Adipocyte (in vitro differentiated cells): ENCODE measurements at regions not wholly inside any gene's neighbourhood (a gene's known extent, or its start where the extent isn't known, plus 50 kb on each side); places are given as distances from the start of the nearest gene placed in this dataset.

Experiments
- DNase-seq: peaks from one replicate; pipeline ENCODE4 v3.0.0-alpha.2; 2015; ENCODE audit warnings: low read depth
- H3K27me3 ChIP-seq: replicated peaks from 2 replicates; pipeline ENCODE4 v1.7.0; 2013; ENCODE audit warnings: mild to moderate bottlenecking, low read length, moderate library complexity; ENCODE audit not compliant: control insufficient read depth, insufficient read depth
- H3K36me3 ChIP-seq: 2 replicates; pipeline ENCODE4 v1.7.0; 2013; ENCODE audit warnings: low read length, mild to moderate bottlenecking, moderate library complexity; ENCODE audit not compliant: control insufficient read depth, insufficient read depth, severe bottlenecking
- H3K4me1 ChIP-seq: 2 replicates; pipeline ENCODE4 v1.7.0; 2013; ENCODE audit warnings: mild to moderate bottlenecking, low read length, moderate library complexity; ENCODE audit not compliant: control insufficient read depth, insufficient read depth
- H3K4me3 ChIP-seq: 2 replicates; pipeline ENCODE4 v1.7.0; 2013; ENCODE audit warnings: mild to moderate bottlenecking, low read length, moderate library complexity
- H3K9ac ChIP-seq: 2 replicates; pipeline ENCODE4 v1.7.0; 2013; ENCODE audit warnings: mild to moderate bottlenecking, low read length, moderate library complexity
- H3K9me3 ChIP-seq: 2 replicates; pipeline ENCODE4 v1.7.0; 2013; ENCODE audit warnings: mild to moderate bottlenecking, low read length, moderate library complexity; ENCODE audit not compliant: control insufficient read depth

- no peaks in the 10 kb centered on the region for H3K9me3 ChIP-seq
- peak; percentile 63 for DNase-seq
- no peak overlapping the region for H3K9ac ChIP-seq
- H3K36me3 ChIP-seq = no peaks in the 10 kb centered on the region
- no peak overlapping the region for H3K4me3 ChIP-seq
- H3K4me1 ChIP-seq = peaks cover 4% of the 10 kb centered on the region
- H3K27me3 ChIP-seq = no peaks in the 10 kb centered on the region
Measured at GRCh38 chr4:136412708-136413107, 1119.6 kb downstream of the PCDH18 start.

GRCh38 chr4:136400829-136401228 lies 1131.5 kb downstream of the PCDH18 start:
- no peaks in the 10 kb centered on the region for H3K27me3 ChIP-seq
- no peaks in the 10 kb centered on the region for H3K36me3 ChIP-seq
- H3K9ac ChIP-seq = no peak overlapping the region
- DNase-seq = no peak
- no peaks in the 10 kb centered on the region for H3K4me1 ChIP-seq
- no peaks in the 10 kb centered on the region for H3K9me3 ChIP-seq
- H3K4me3 ChIP-seq = no peak overlapping the region

- H3K9me3 ChIP-seq = no peaks in the 10 kb centered on the region
- H3K36me3 ChIP-seq = no peaks in the 10 kb centered on the region
- H3K27me3 ChIP-seq = no peaks in the 10 kb centered on the region
- no peak for DNase-seq
- no peak overlapping the region for H3K9ac ChIP-seq
- H3K4me1 ChIP-seq = peaks cover 11% of the 10 kb centered on the region
- no peak overlapping the region for H3K4me3 ChIP-seq
Measured at GRCh38 chr4:136395212-136395722, 1137.0 kb downstream of the PCDH18 start.

- no peaks in the 10 kb centered on the region for H3K36me3 ChIP-seq
- H3K9me3 ChIP-seq = no peaks in the 10 kb centered on the region
- peak; percentile 77 for DNase-seq
- no peak overlapping the region for H3K4me3 ChIP-seq
- no peaks in the 10 kb centered on the region for H3K27me3 ChIP-seq
- H3K9ac ChIP-seq = no peak overlapping the region
- peaks cover 11% of the 10 kb centered on the region for H3K4me1 ChIP-seq
Measured at GRCh38 chr4:136392576-136392975, 1139.7 kb downstream of the PCDH18 start.

GRCh38 chr4:136390824-136391223 lies 1141.5 kb downstream of the PCDH18 start:
- no peak overlapping the region for H3K9ac ChIP-seq
- no peaks in the 10 kb centered on the region for H3K9me3 ChIP-seq
- H3K4me3 ChIP-seq = no peak overlapping the region
- no peak for DNase-seq
- H3K4me1 ChIP-seq = peaks cover 11% of the 10 kb centered on the region
- no peaks in the 10 kb centered on the region for H3K27me3 ChIP-seq
- H3K36me3 ChIP-seq = no peaks in the 10 kb centered on the region

GRCh38 chr4:136383082-136383481 lies 1149.2 kb downstream of the PCDH18 start:
- Histone ChIP-seq H3K9me3 (no peaks in the 10 kb centered on the region), H3K36me3 (no peaks in the 10 kb centered on the region), H3K4me3 (no peak overlapping the region), H3K4me1 (no peaks in the 10 kb centered on the region), H3K27me3 (no peaks in the 10 kb centered on the region), H3K9ac (no peak overlapping the region)
- DNase-seq = no peak

GRCh38 chr4:136371231-136371630 lies 1161.1 kb downstream of the PCDH18 start:
- Histone ChIP-seq H3K36me3 (no peaks in the 10 kb centered on the region), H3K9ac (no peak overlapping the region), H3K9me3 (no peaks in the 10 kb centered on the region), H3K4me3 (no peak overlapping the region), H3K27me3 (no peaks in the 10 kb centered on the region), H3K4me1 (no peaks in the 10 kb centered on the region)
- no peak for DNase-seq

GRCh38 chr4:136369073-136369472 lies 1163.2 kb downstream of the PCDH18 start:
- Histone ChIP-seq H3K27me3 (no peaks in the 10 kb centered on the region), H3K9ac (no peak overlapping the region), H3K9me3 (no peaks in the 10 kb centered on the region), H3K4me1 (no peaks in the 10 kb centered on the region), H3K4me3 (no peak overlapping the region), H3K36me3 (no peaks in the 10 kb centered on the region)
- DNase-seq = peak; percentile 44

- Histone ChIP-seq H3K27me3 (no peaks in the 10 kb centered on the region), H3K9ac (no peak overlapping the region), H3K36me3 (no peaks in the 10 kb centered on the region), H3K4me1 (no peaks in the 10 kb centered on the region), H3K9me3 (no peaks in the 10 kb centered on the region), H3K4me3 (no peak overlapping the region)
- peak; percentile 8 for DNase-seq
Measured at GRCh38 chr4:136357556-136357955, 1174.7 kb downstream of the PCDH18 start.

GRCh38 chr4:136355970-136356369 lies 1176.3 kb downstream of the PCDH18 start:
- Histone ChIP-seq H3K27me3 (no peaks in the 10 kb centered on the region), H3K36me3 (no peaks in the 10 kb centered on the region), H3K4me1 (no peaks in the 10 kb centered on the region), H3K9ac (no peak overlapping the region), H3K9me3 (no peaks in the 10 kb centered on the region), H3K4me3 (no peak overlapping the region)
- DNase-seq = no peak

- H3K4me3 ChIP-seq = no peak overlapping the region
- no peaks in the 10 kb centered on the region for H3K36me3 ChIP-seq
- H3K9ac ChIP-seq = no peak overlapping the region
- H3K4me1 ChIP-seq = no peaks in the 10 kb centered on the region
- no peaks in the 10 kb centered on the region for H3K9me3 ChIP-seq
- H3K27me3 ChIP-seq = no peaks in the 10 kb centered on the region
- DNase-seq = no peak
Measured at GRCh38 chr4:136343340-136343739, 1189.0 kb downstream of the PCDH18 start.

GRCh38 chr4:136342666-136343065 lies 1189.6 kb downstream of the PCDH18 start:
- Histone ChIP-seq H3K9me3 (no peaks in the 10 kb centered on the region), H3K36me3 (no peaks in the 10 kb centered on the region), H3K4me3 (no peak overlapping the region), H3K4me1 (no peaks in the 10 kb centered on the region), H3K27me3 (no peaks in the 10 kb centered on the region), H3K9ac (no peak overlapping the region)
- peak; percentile 64 for DNase-seq
